Smooth muscle cell (in vitro differentiated cells): ENCODE measurements at regions not wholly inside any gene's neighbourhood (a gene's known extent, or its start where the extent isn't known, plus 50 kb on each side); places are given as distances from the start of the nearest gene placed in this dataset.

ENCODE experiments used
- DNase-seq: peaks from one replicate; lab custom pipeline; 2025; ENCODE audit not compliant: unreplicated experiment; lab: John Stamatoyannopoulos, UW
- H2AFZ ChIP-seq: fragments of 200-600 bp; sonication (generic); 2 replicates; pipeline ENCODE4 v1.6.0; 2016; ENCODE audit warnings: antibody characterized with exemption, low read depth, mild to moderate bottlenecking
- H3F3A ChIP-seq: fragments of 200-600 bp; sonication (generic); 2 replicates; pipeline ENCODE4 v1.6.0; 2017; ENCODE audit warnings: antibody characterized with exemption, low read depth
- H3K27ac ChIP-seq: fragments of 200-600 bp; sonication (generic); 2 replicates; pipeline ENCODE4 v1.5.1; 2016; ENCODE audit warnings: low read depth, mild to moderate bottlenecking
- H3K27me3 ChIP-seq: fragments of 200-600 bp; sonication (generic); 2 replicates; pipeline ENCODE4 v1.6.1; 2016; ENCODE audit warnings: low read depth, mild to moderate bottlenecking
- H3K36me3 ChIP-seq: fragments of 200-600 bp; sonication (generic); 2 replicates; pipeline ENCODE4 v1.5.1; 2016; ENCODE audit warnings: low read depth
- H3K4me1 ChIP-seq: fragments of 200-600 bp; sonication (generic); 2 replicates; pipeline ENCODE4 v1.5.1; 2016; ENCODE audit warnings: low read depth
- H3K4me2 ChIP-seq: fragments of 200-600 bp; sonication (generic); 2 replicates; pipeline ENCODE4 v1.6.0; 2016; ENCODE audit warnings: mild to moderate bottlenecking
- H3K4me3 ChIP-seq: fragments of 200-600 bp; sonication (generic); 2 replicates; pipeline ENCODE4 v1.5.1; 2016; ENCODE audit warnings: mild to moderate bottlenecking
- H3K79me2 ChIP-seq: fragments of 200-600 bp; sonication (generic); 2 replicates; pipeline ENCODE4 v1.6.0; 2016; ENCODE audit warnings: low read depth, mild to moderate bottlenecking
- H3K9ac ChIP-seq: fragments of 200-600 bp; sonication (generic); 2 replicates; pipeline ENCODE4 v1.6.0; 2016; ENCODE audit warnings: low read depth
- H3K9me3 ChIP-seq: fragments of 200-600 bp; sonication (generic); replicated peaks from 2 replicates; pipeline ENCODE4 v1.5.1; 2016; ENCODE audit warnings: low read depth
- H4K20me1 ChIP-seq: fragments of 200-600 bp; sonication (generic); 2 replicates; pipeline ENCODE4 v1.6.0; 2016; ENCODE audit warnings: low read depth
- CTCF ChIP-seq: fragments of 200-600 bp; sonication (generic); IDR thresholded peaks from 2 replicates; pipeline ENCODE4 v1.5.1; 2017; ENCODE audit warnings: borderline replicate concordance, mild to moderate bottlenecking, antibody characterized with exemption; ENCODE audit not compliant: insufficient read depth, poor library complexity, severe bottlenecking
- WGBS: methylation state at CpG from one replicate; pipeline ENCODE4 v1.1.7; 2016; ENCODE audit warnings: low lambda C conversion rate; 5-methylcytosine and 5-hydroxymethylcytosine counted together

GRCh38 chr5:119879446-119879845 lies 250.1 kb downstream of the FAM170A start:
- Histone ChIP-seq H3K9ac (no peak overlapping the region), H3K27me3 (no peaks in the 10 kb centered on the region), H3K9me3 (no peaks in the 10 kb centered on the region), H4K20me1 (no peaks in the 10 kb centered on the region), H3K79me2 (no peaks in the 10 kb centered on the region), H3K4me1 (peaks cover 7% of the 10 kb centered on the region), H3K4me2 (no peak overlapping the region), H3K36me3 (no peaks in the 10 kb centered on the region), H2AFZ (no peak overlapping the region), H3K27ac (no peak overlapping the region), H3K4me3 (no peak overlapping the region), H3F3A (no peaks in the 10 kb centered on the region)
- TF ChIP-seq CTCF = no peak
- no peak for DNase-seq
- 80% methylated on average over 2 of the region's 2 CpGs for WGBS

- Histone ChIP-seq H3K9ac (no peak overlapping the region), H3K4me2 (no peak overlapping the region), H3K79me2 (no peaks in the 10 kb centered on the region), H2AFZ (no peak overlapping the region), H3K36me3 (no peaks in the 10 kb centered on the region), H4K20me1 (no peaks in the 10 kb centered on the region), H3K27me3 (no peaks in the 10 kb centered on the region), H3K4me1 (peaks cover 15% of the 10 kb centered on the region), H3F3A (peaks cover 3% of the 10 kb centered on the region), H3K4me3 (no peak overlapping the region), H3K9me3 (no peaks in the 10 kb centered on the region), H3K27ac (no peak overlapping the region)
- 69% methylated on average over 2 of the region's 2 CpGs for WGBS
- no peak for TF ChIP-seq CTCF
- DNase-seq = no peak
Observed at GRCh38 chr5:119895066-119895465, 265.7 kb downstream of the FAM170A start.

- DNase-seq = no peak
- no peaks in the 10 kb centered on the region for H3K36me3 ChIP-seq
Observed at GRCh38 chr5:119896826-119897536, 267.6 kb downstream of the FAM170A start.

More at GRCh38 chr5:119896826-119897536, 267.6 kb downstream of the FAM170A start:
- Histone ChIP-seq H3K4me3 (no peak overlapping the region), H3F3A (peaks cover 3% of the 10 kb centered on the region), H3K9me3 (no peaks in the 10 kb centered on the region), H3K4me2 (peak overlapping the region; percentile 63), H3K4me1 (peaks cover 15% of the 10 kb centered on the region), H3K79me2 (no peaks in the 10 kb centered on the region), H3K27ac (peak overlapping the region; percentile 55), H4K20me1 (no peaks in the 10 kb centered on the region), H2AFZ (no peak overlapping the region), H3K27me3 (no peaks in the 10 kb centered on the region), H3K9ac (no peak overlapping the region)
- 16% methylated on average over 2 of the region's 2 CpGs for WGBS
- no peak for TF ChIP-seq CTCF
